WI38 (cell line): ENCODE measurements at regions not wholly inside any gene's neighbourhood (a gene's known extent, or its start where the extent isn't known, plus 50 kb on each side); places are given as distances from the start of the nearest gene placed in this dataset.

ENCODE experiments used
- H3K4me3 ChIP-seq: 2 replicates; pipeline ENCODE4 v1.5.1; 2011; ENCODE audit warnings: low read depth, mild to moderate bottlenecking, control low read depth, low read length
- CTCF ChIP-seq: IDR thresholded peaks from 2 replicates; pipeline ENCODE4 v1.5.1; 2012; ENCODE audit warnings: low read depth, mild to moderate bottlenecking, control low read depth, low read length

GRCh38 chrX:39675619-39676018 lies 422.1 kb downstream of the BCOR start:
- no peak overlapping the region for H3K4me3 ChIP-seq
- no peak for TF ChIP-seq CTCF

- no peak overlapping the region for H3K4me3 ChIP-seq
- TF ChIP-seq CTCF = no peak
Measured at GRCh38 chrX:39676434-39676833, 421.3 kb downstream of the BCOR start.

- H3K4me3 ChIP-seq = no peak overlapping the region
- TF ChIP-seq CTCF = no peak
Measured at GRCh38 chrX:39677585-39677977, 420.2 kb downstream of the BCOR start.

GRCh38 chrX:39677978-39678791 lies 419.6 kb downstream of the BCOR start:
- H3K4me3 ChIP-seq = no peak overlapping the region
- TF ChIP-seq CTCF = no peak

- TF ChIP-seq CTCF = no peak
- no peak overlapping the region for H3K4me3 ChIP-seq
Measured at GRCh38 chrX:39678914-39679313, 418.8 kb downstream of the BCOR start.

- TF ChIP-seq CTCF = no peak
- no peak overlapping the region for H3K4me3 ChIP-seq
Measured at GRCh38 chrX:39679497-39680157, 418.1 kb downstream of the BCOR start.

GRCh38 chrX:39681885-39682284 lies 415.9 kb downstream of the BCOR start:
- no peak overlapping the region for H3K4me3 ChIP-seq
- TF ChIP-seq CTCF = no peak
